Small intestine (tissue), 7 donors: ENCODE measurements at regions not wholly inside any gene's neighbourhood (a gene's known extent, or its start where the extent isn't known, plus 50 kb on each side); places are given as distances from the start of the nearest gene placed in this dataset.
A peak's percentile ranks its signal among the peaks of the same experiment; 100 is the strongest.

Experiments
- DNase-seq, 2 donors: peaks; one replicate each; pipeline versions ENCODE4 v3.0.0 to v3.0.0-alpha.2; 2013
- FAIRE-seq: peaks from 2 replicates; lab custom pipeline; 2012; peaks lifted over from hg19 to GRCh38; lab: Jason Lieb, UNC
- H3K27ac ChIP-seq, 3 donors: one replicate each; pipeline ENCODE4 v1.5.1; 2013; ENCODE audit warnings: low read length in 2 of 3, mild to moderate bottlenecking in 2 of 3, control low read depth in 1 of 3, inconsistent platforms in 1 of 3, low read depth in 1 of 3, moderate library complexity in 1 of 3
- H3K27me3 ChIP-seq, 3 donors: one replicate each; pipeline ENCODE4 v1.6.1; 2013; ENCODE audit warnings: low read length in 3 of 3, inconsistent platforms in 1 of 3; ENCODE audit not compliant: control insufficient read depth in 3 of 3, insufficient read depth in 3 of 3
- H3K36me3 ChIP-seq, 3 donors: one replicate each; pipeline ENCODE4 v1.6.1; 2013; ENCODE audit warnings: low read length in 3 of 3, inconsistent platforms in 1 of 3, low read depth in 1 of 3, mild to moderate bottlenecking in 1 of 3, moderate library complexity in 1 of 3; ENCODE audit not compliant: control insufficient read depth in 3 of 3, insufficient read depth in 2 of 3
- H3K4me1 ChIP-seq, 3 donors: one replicate each; pipeline ENCODE4 v1.6.1; 2013; ENCODE audit warnings: low read length in 2 of 3, inconsistent platforms in 1 of 3, low read depth in 1 of 3, mild to moderate bottlenecking in 1 of 3, moderate library complexity in 1 of 3; ENCODE audit not compliant: control insufficient read depth in 3 of 3, insufficient read depth in 2 of 3
- H3K4me3 ChIP-seq, 3 donors: one replicate each; pipeline ENCODE4 v1.5.1; 2013; ENCODE audit warnings: low read length in 3 of 3, control low read depth in 1 of 3, inconsistent platforms in 1 of 3, low read depth in 1 of 3, mild to moderate bottlenecking in 1 of 3, moderate library complexity in 1 of 3
- H3K9me3 ChIP-seq, 2 donors: one replicate each; pipeline ENCODE4 v1.6.1; 2013; ENCODE audit warnings: low read depth in 1 of 2, low read length in 1 of 2; ENCODE audit not compliant: control insufficient read depth in 2 of 2, insufficient read depth in 1 of 2
- WGBS, 3 donors: extraction: QIAGEN DNeasy Blood & Tissue Kit; methylation state at CpG; one replicate each; pipeline ENCODE4 v1.1.7; 2013; 5-methylcytosine and 5-hydroxymethylcytosine counted together
- donor health status: healthy with polysubstance abuse.
- donor health status: control.
- donor health status: control.
- donor health status: Bipolar disorder and iron deficiency.
- donor health status: healthy.

GRCh38 chr18:2183432-2183831, 387.9 kb downstream of the METTL4 start:
- H3K9me3 ChIP-seq: peaks cover 0 to 10% of the 10 kb centered on the region in 2 donors
- 86 to 88% (median 87%) methylated on average over 5 of the region's 5 CpGs for WGBS, 3 donors
- H3K36me3 ChIP-seq: no peaks in the 10 kb centered on the region
- no peak overlapping the region for H3K27ac ChIP-seq
- FAIRE-seq (no peak), DNase-seq (no peak)
- H3K27me3 ChIP-seq: no peaks in the 10 kb centered on the region
- no peak overlapping the region for H3K4me3 ChIP-seq
- no peaks in the 10 kb centered on the region for H3K4me1 ChIP-seq

- no peak for FAIRE-seq
- 51 to 73% (median 63%) methylated on average over 1 of the region's 1 CpG for WGBS, 3 donors
- no peak overlapping the region for H3K27ac ChIP-seq
- no peak overlapping the region for H3K4me3 ChIP-seq
- no peaks in the 10 kb centered on the region for H3K27me3 ChIP-seq
- no peaks in the 10 kb centered on the region for H3K36me3 ChIP-seq
- H3K9me3 ChIP-seq: no peaks in the 10 kb centered on the region
- DNase-seq: no peak
- no peaks in the 10 kb centered on the region for H3K4me1 ChIP-seq
Measured at GRCh38 chr18:2186967-2187366, 384.3 kb downstream of the METTL4 start.

GRCh38 chr18:2188258-2188657, 383.0 kb downstream of the METTL4 start:
- FAIRE-seq: no peak
- Histone ChIP-seq H3K9me3 (no peaks in the 10 kb centered on the region), H3K4me1 (no peaks in the 10 kb centered on the region), H3K27ac (no peak overlapping the region), H3K36me3 (no peaks in the 10 kb centered on the region), H3K27me3 (no peaks in the 10 kb centered on the region), H3K4me3 (no peak overlapping the region)
- 79 to 91% (median 86%) methylated on average over 1 of the region's 1 CpG for WGBS, 3 donors
- no peak for DNase-seq

- Histone ChIP-seq H3K27ac (no peak overlapping the region), H3K36me3 (no peaks in the 10 kb centered on the region), H3K4me1 (no peaks in the 10 kb centered on the region), H3K9me3 (peaks cover 0 to 3% of the 10 kb centered on the region in 2 donors), H3K27me3 (no peaks in the 10 kb centered on the region), H3K4me3 (no peak overlapping the region)
- 60 to 78% (median 77%) methylated on average over 3 of the region's 3 CpGs for WGBS, 3 donors
- no peak for DNase-seq
- no peak for FAIRE-seq
Measured at GRCh38 chr18:2191180-2191790, 380.0 kb downstream of the METTL4 start.

- WGBS, 3 donors: 73 to 87% (median 80%) methylated on average over 4 of the region's 4 CpGs
- Histone ChIP-seq H3K36me3 (no peaks in the 10 kb centered on the region), H3K9me3 (peaks cover 0 to 5% of the 10 kb centered on the region in 2 donors), H3K27me3 (no peaks in the 10 kb centered on the region), H3K4me1 (no peaks in the 10 kb centered on the region), H3K27ac (no peak overlapping the region), H3K4me3 (no peak overlapping the region)
- FAIRE-seq (no peak), DNase-seq (no peak)
Measured at GRCh38 chr18:2192562-2192961, 378.7 kb downstream of the METTL4 start.

GRCh38 chr18:2197946-2198345, 373.4 kb downstream of the METTL4 start:
- no peaks in the 10 kb centered on the region for H3K36me3 ChIP-seq
- H3K4me1 ChIP-seq: no peaks in the 10 kb centered on the region
- no peak overlapping the region for H3K4me3 ChIP-seq
- 39 to 52% (median 46%) methylated on average over 4 of the region's 4 CpGs for WGBS, 3 donors
- no peak overlapping the region for H3K27ac ChIP-seq
- peaks cover 0 to 5% of the 10 kb centered on the region in 2 donors for H3K9me3 ChIP-seq
- no peaks in the 10 kb centered on the region for H3K27me3 ChIP-seq
- FAIRE-seq: no peak
- DNase-seq: peak in 1 of 2 donors; percentile 3

GRCh38 chr18:2199060-2199459, 372.2 kb downstream of the METTL4 start:
- DNase-seq: no peak
- WGBS, 3 donors: 70 to 90% (median 73%) methylated on average over 2 of the region's 2 CpGs

GRCh38 chr18:2201036-2201600, 370.2 kb downstream of the METTL4 start:
- FAIRE-seq (no peak), DNase-seq (no peak)
- Histone ChIP-seq H3K9me3 (peaks cover 0 to 2% of the 10 kb centered on the region in 2 donors), H3K36me3 (no peaks in the 10 kb centered on the region), H3K4me3 (no peak overlapping the region), H3K4me1 (no peaks in the 10 kb centered on the region), H3K27me3 (no peaks in the 10 kb centered on the region), H3K27ac (no peak overlapping the region)
- WGBS, 3 donors: 73 to 93% (median 85%) methylated on average over 2 of the region's 2 CpGs

More at GRCh38 chr18:2199060-2199459, 372.2 kb downstream of the METTL4 start:
- H3K27ac ChIP-seq: no peak overlapping the region
- no peak overlapping the region for H3K4me3 ChIP-seq
- H3K4me1 ChIP-seq: no peaks in the 10 kb centered on the region
- H3K36me3 ChIP-seq: no peaks in the 10 kb centered on the region
- FAIRE-seq: no peak
- H3K9me3 ChIP-seq: peaks cover 0 to 2% of the 10 kb centered on the region in 2 donors
- no peaks in the 10 kb centered on the region for H3K27me3 ChIP-seq
